H7 (cell line): ENCODE measurements at regions not wholly inside any gene's neighbourhood (a gene's known extent, or its start where the extent isn't known, plus 50 kb on each side); places are given as distances from the start of the nearest gene placed in this dataset.

ENCODE experiments used
- DNase-seq: peaks from one replicate; pipeline ENCODE4 v3.0.0; 2012
- H3K27me3 ChIP-seq: 2 replicates; pipeline ENCODE4 v1.6.0; 2011; ENCODE audit warnings: mild to moderate bottlenecking, low read length; ENCODE audit not compliant: control insufficient read depth, insufficient read depth
- H3K36me3 ChIP-seq: replicated peaks from 2 replicates; pipeline ENCODE4 v1.5.1; 2011; ENCODE audit warnings: low read length; ENCODE audit not compliant: control insufficient read depth, insufficient read depth
- H3K4me3 ChIP-seq: 2 replicates; pipeline ENCODE4 v1.5.1; 2011; ENCODE audit warnings: low read depth, mild to moderate bottlenecking, control low read depth, low read length, moderate library complexity; ENCODE audit not compliant: insufficient read depth

DNA sequence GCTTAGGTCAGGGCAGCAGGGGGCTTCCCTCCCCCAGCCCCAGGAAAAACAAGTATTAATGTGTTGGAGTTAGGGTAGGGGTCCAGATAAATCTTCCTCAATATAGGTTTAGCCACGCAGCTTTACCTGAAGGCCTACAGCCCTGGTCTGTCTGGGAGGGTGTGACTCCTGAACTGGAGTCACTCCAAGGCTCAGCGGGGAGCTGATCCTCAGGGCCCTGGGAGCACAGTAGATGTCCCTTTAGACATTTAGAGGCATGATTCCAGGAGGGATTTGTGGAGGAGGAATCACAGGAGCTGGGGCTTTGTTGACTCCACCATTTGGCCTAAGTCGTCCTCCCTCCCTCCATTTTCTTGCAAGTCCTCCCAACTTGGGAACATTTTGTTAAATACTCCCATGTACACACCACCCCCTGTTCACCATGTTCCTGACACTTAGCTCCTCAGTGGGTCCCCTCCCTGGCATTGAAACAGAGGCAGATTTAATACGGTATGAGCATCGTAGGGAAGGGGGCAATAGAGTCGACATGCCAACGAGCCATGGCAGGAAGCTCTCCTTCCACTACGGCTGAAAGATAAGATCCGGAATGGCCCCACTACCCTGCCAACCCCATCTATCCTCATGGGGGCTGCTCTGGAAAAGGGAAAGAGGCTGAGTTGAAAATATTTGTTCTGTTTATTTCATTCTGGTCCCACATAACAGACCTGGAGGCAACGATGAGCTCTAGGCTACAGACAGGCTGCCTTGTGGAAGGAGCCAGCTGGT lies 69.0 kb upstream of the LARS2 start:
- Histone ChIP-seq H3K27me3 (no peaks in the 10 kb centered on the region; the same call in 1 of the 2 replicates), H3K4me3 (no peak overlapping the region), H3K36me3 (no peaks in the 10 kb centered on the region)
- no peak for DNase-seq

GRCh38 chr3:45319996-45320305 lies 68.4 kb upstream of the LARS2 start:
- DNase-seq = no peak
- Histone ChIP-seq H3K36me3 (no peaks in the 10 kb centered on the region), H3K27me3 (no peaks in the 10 kb centered on the region; the same call in 1 of the 2 replicates), H3K4me3 (no peak overlapping the region)

DNA sequence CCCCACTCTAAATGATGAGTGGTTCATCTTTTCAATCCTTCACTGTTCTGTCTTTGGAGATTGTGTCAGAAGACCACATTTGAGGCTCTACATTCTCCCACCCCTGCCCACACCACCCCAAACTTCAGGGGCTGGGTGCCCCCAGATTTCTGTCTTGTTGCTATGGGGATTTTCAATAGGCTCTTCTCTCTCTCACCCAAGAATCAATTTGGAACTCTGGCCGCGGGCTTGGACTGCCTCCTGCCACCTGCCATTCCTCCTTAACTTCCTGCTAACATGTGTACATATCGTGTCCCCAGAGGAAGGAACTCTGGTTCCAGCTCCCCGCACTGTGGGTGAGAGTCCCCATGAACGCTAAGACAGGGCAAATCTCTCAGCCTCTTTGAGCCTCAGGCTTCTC lies 67.4 kb upstream of the LARS2 start:
- no peak overlapping the region for H3K4me3 ChIP-seq
- H3K36me3 ChIP-seq = no peaks in the 10 kb centered on the region
- no peaks in the 10 kb centered on the region; the same call in 1 of the 2 replicates for H3K27me3 ChIP-seq
- no peak for DNase-seq

DNA sequence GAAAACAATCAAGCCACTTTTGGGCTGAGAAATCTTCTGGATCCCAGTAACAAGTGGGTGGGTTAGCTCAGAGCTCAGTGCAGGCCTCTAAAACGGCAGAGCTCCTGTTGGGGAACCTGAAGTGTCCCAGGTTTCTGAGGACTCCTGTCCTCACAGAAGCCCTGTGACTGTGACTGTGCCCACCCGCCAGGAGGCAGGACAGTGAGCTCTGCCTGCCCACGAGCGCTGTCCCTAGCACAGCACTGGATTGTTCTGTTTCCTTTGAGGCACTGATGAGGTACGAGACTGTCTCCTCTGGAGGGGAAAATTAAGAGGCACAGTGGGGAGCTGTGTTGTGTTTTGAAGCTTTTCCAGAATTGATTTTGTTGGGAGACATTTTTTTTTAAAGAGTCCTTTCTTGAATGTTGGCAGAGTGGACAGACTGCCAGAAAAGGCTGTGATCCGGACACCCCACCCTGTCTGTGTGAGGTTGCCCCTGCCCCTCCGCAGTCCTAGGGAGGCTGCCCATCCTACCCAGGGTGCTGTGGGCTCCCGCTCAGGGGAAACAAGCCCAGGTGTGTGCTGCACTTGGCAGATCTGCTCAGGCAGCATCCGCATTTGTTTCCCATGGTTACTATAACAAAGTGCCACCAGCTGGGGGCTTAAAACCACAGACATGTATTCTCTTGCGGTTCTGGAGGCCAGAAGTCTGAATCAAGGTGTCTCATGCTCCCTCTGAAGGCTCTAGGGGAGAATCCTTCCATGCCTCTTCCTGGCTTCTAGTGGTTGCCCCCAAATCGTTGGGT lies 66.6 kb upstream of the LARS2 start:
- peak; percentile 47 for DNase-seq
- no peaks in the 10 kb centered on the region for H3K36me3 ChIP-seq

GRCh38 chr3:45322616-45323015 lies 65.8 kb upstream of the LARS2 start:
- DNase-seq = no peak
- no peaks in the 10 kb centered on the region for H3K36me3 ChIP-seq
- H3K4me3 ChIP-seq = no peak overlapping the region
- H3K27me3 ChIP-seq = no peaks in the 10 kb centered on the region; the same call in 1 of the 2 replicates

More for the DNA sequence above, 66.6 kb upstream of the LARS2 start:
- Histone ChIP-seq H3K27me3 (no peaks in the 10 kb centered on the region; the same call in 1 of the 2 replicates), H3K4me3 (no peak overlapping the region)

DNA sequence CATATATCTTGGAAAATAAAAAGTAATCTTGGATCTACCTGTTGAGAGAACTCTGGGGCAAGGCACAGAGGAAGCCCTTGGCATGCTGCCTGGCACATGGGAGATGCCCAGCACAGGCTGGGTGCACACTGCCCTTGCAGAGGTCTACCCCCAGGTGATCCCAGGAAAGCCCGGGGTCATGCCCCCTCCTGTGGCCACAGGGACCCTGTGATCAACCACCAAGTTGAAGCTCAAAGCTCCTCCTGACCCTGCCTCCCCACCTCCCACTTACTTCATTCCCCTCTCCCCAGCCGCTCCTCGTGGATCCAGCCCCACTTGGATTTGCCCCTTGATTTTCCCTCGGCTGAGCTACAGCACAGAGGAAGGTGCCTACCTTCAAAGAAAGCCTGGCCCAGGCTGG lies 62.7 kb upstream of the LARS2 start:
- H3K27me3 ChIP-seq = no peaks in the 10 kb centered on the region; the same call in 1 of the 2 replicates
- no peaks in the 10 kb centered on the region for H3K36me3 ChIP-seq
- no peak for DNase-seq
- H3K4me3 ChIP-seq = no peak overlapping the region

GRCh38 chr3:45329761-45330305 lies 58.5 kb upstream of the LARS2 start:
- no peak for DNase-seq
- Histone ChIP-seq H3K27me3 (no peaks in the 10 kb centered on the region), H3K4me3 (no peak overlapping the region), H3K36me3 (no peaks in the 10 kb centered on the region)

GRCh38 chr3:45330510-45331295 lies 57.7 kb upstream of the LARS2 start:
- no peaks in the 10 kb centered on the region for H3K36me3 ChIP-seq
- no peaks in the 10 kb centered on the region for H3K27me3 ChIP-seq
- H3K4me3 ChIP-seq = no peak overlapping the region
- DNase-seq = no peak

GRCh38 chr3:45332493-45332892 lies 55.9 kb upstream of the LARS2 start:
- no peaks in the 10 kb centered on the region for H3K36me3 ChIP-seq
- no peaks in the 10 kb centered on the region for H3K27me3 ChIP-seq
- no peak overlapping the region for H3K4me3 ChIP-seq
- DNase-seq = no peak

DNA sequence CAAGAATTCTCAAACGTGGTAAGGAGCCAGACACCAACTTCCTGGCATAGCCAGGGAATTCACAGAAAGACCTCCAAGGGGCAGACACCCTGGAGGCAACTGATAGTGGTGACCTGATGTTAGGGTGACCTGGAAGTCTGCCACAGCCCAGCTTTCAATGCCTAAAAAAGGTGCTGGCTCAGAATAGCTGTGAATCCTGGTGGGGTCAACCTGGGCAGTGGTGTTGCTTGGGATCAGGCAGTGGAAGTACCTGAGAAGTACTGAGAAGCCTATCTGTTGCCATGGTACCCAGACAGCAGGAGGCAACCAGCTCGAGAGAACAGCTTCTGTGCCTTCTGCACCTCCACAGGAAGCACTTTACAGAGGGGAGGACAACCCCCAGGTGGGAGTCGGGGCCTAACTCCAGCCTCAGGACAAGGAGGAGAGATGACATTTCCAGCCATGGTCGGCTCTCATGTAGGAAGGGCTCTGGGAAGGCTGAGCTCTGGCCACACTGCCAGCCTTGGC lies 55.4 kb upstream of the LARS2 start:
- Histone ChIP-seq H3K27me3 (no peaks in the 10 kb centered on the region), H3K36me3 (no peaks in the 10 kb centered on the region), H3K4me3 (no peak overlapping the region)
- no peak for DNase-seq

- Histone ChIP-seq H3K4me3 (no peak overlapping the region), H3K27me3 (no peaks in the 10 kb centered on the region)
- DNase-seq = no peak
Measured at GRCh38 chr3:45333549-45333948, 54.8 kb upstream of the LARS2 start.

GRCh38 chr3:45337839-45338470 lies 50.4 kb upstream of the LARS2 start:
- H3K27me3 ChIP-seq = no peaks in the 10 kb centered on the region
- no peak overlapping the region for H3K4me3 ChIP-seq
- H3K36me3 ChIP-seq = no peaks in the 10 kb centered on the region
- DNase-seq = peak; percentile 45

More at GRCh38 chr3:45333549-45333948, 54.8 kb upstream of the LARS2 start:
- no peaks in the 10 kb centered on the region for H3K36me3 ChIP-seq
